ENCODE measurements at regions not wholly inside any gene's neighbourhood (a gene's known extent, or its start where the extent isn't known, plus 50 kb on each side); places are given as distances from the start of the nearest gene placed in this dataset.

DNA sequence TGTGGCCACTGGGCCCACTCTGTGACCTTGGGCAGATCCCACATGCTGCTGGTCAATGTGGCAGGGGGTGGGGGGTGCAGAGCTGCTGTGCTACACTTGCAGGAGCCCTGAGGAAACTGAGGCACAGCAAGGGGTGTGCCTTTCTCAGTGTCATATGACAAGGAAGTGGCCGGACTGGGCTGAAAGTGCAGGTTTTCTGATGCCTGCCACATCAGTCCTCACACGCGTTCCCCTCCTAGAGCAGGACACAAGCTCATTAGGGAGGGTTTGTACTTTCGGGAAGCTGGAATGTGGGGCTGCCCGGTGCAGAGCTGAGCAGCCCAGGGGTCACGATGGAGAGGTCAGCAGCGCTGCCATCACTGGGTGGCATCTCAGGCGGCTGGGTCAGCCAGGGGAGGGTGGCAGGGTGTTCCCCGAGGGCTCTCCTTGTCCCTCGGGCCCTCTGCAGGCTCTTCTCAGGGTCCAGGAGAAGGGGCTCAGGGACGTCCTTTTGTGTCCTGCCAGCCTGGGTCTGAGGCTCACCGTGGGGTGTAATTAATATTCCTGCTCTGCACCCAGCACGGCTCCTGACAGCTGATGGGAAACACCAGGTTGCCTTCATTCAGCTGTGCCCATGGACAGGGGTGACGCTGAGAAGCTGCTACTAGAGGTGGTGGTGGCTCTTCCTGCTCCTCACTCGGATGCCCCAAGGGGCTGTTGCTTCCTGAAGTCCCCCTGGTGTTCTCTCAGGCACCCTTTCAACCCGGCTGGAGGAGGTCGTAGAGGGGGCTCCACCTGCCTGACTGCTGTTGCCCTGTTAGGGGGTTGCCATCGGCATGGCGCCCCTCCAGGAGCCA, 62.1 kb upstream of the HDAC4 start:
- H3K36me3 ChIP-seq (ENCODE audit: control insufficient read depth in 2 of 3, insufficient read depth in 3 of 3, low read length in 3 of 3), result no peaks in the 10 kb centered on the region
- Mint-ChIP-seq H3K9me3 (peaks cover 0 to 2% (median 0%) of the 10 kb centered on the region in 11 donors), H3K4me3 (no peak overlapping the region), H3K36me3 (peaks cover 0 to 3% (median 0%) of the 10 kb centered on the region in 5 donors), H3K4me1 (peaks cover 0 to 2% (median 0%) of the 10 kb centered on the region in 7 donors), H3K27me3 (peaks cover 0 to 6% (median 0%) of the 10 kb centered on the region in 5 donors), H3K27ac (no peak overlapping the region)
- intact Hi-C loops (cut with micrococcal nuclease), result no loop called here
- no peak for ATAC-seq
- no peaks in the 10 kb centered on the region for H3K4me1 ChIP-seq (ENCODE audit: control insufficient read depth in 2 of 2, insufficient read depth in 2 of 2, low read length in 2 of 2)
- DNase-seq, result no peak
- H3K27ac ChIP-seq (ENCODE audit: low read depth, low read length), result no peak overlapping the region
- no peaks in the 10 kb centered on the region for H3K27me3 ChIP-seq (ENCODE audit: control insufficient read depth in 2 of 2, insufficient read depth in 2 of 2, low read length in 2 of 2)
- H3K9me3 ChIP-seq (ENCODE audit: control insufficient read depth in 2 of 3, low read length in 3 of 3), result no peaks in the 10 kb centered on the region
- ChIA-PET CTCF (no interaction called here), POLR2A (no interaction called here)
- H3K4me3 ChIP-seq (ENCODE audit: low read length), result no peak overlapping the region

DNA sequence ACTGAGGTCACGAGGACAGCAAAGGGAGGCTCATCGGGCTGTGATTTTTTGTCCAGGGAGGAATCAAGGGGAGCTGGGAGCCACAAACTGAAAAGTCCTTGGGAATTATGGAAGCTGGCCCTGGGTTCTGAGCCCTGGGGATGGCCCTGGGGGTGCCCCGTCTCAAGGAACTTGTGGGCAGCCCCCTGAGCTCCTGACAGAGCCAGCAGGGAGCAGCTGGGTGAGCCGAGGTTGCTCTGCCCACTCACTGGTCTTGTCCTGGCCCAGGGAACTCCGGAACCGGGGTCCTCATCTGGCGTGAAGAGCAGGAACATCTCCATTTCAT, 61.3 kb upstream of the HDAC4 start:
- POLR2A ChIA-PET, result no interaction called here

GRCh38 chr2:239461291-239462190, 60.7 kb upstream of the HDAC4 start:
- DNase-seq, result no peak

More for the DNA sequence above, 61.3 kb upstream of the HDAC4 start:
- no peaks in the 10 kb centered on the region for H3K4me1 ChIP-seq (ENCODE audit: control insufficient read depth in 2 of 2, insufficient read depth in 2 of 2, low read length in 2 of 2)
- Mint-ChIP-seq H3K9me3 (peaks cover 0 to 2% (median 0%) of the 10 kb centered on the region in 11 donors), H3K27ac (no peak overlapping the region), H3K4me1 (peaks cover 0 to 2% (median 0%) of the 10 kb centered on the region in 7 donors), H3K36me3 (peaks cover 0 to 3% (median 0%) of the 10 kb centered on the region in 5 donors), H3K27me3 (peaks cover 0 to 6% (median 0%) of the 10 kb centered on the region in 5 donors), H3K4me3 (no peak overlapping the region)
- CTCF ChIA-PET, result interaction anchor here (0.6 kb wide), 1 partner anchor 39 kb away, joined by 3 read pairs; no protein-coding TSS in a partner anchor
- H3K27ac ChIP-seq (ENCODE audit: low read depth, low read length), result no peak overlapping the region
- H3K36me3 ChIP-seq (ENCODE audit: control insufficient read depth in 2 of 3, insufficient read depth in 3 of 3, low read length in 3 of 3), result no peaks in the 10 kb centered on the region
- intact Hi-C loops (cut with micrococcal nuclease), result no loop called here
- H3K9me3 ChIP-seq (ENCODE audit: control insufficient read depth in 2 of 3, low read length in 3 of 3), result no peaks in the 10 kb centered on the region
- no peaks in the 10 kb centered on the region for H3K27me3 ChIP-seq (ENCODE audit: control insufficient read depth in 2 of 2, insufficient read depth in 2 of 2, low read length in 2 of 2)
- ATAC-seq (no peak), DNase-seq (no peak)
- no peak overlapping the region for H3K4me3 ChIP-seq (ENCODE audit: low read length)

DNA sequence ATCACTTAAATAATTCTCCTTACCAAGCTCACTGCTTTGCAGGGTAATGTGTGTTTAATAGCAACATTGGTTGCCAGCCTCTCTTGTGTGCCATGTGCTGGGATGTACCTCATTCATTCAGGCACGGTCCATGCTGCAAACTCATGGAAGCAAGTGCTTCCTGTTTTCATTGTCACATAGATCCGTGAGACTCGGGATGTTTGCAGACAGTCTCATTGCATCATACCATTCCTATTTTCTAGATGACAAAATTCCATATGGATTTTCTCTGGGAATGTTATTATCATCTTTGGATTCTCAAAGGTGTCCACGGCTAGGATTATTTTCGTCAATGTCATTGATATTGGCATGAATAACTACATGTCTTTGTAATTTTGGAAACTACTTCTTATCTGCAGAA, 60.0 kb upstream of the HDAC4 start:
- H3K4me1 Mint-ChIP-seq, result peaks cover 0 to 2% (median 0%) of the 10 kb centered on the region in 7 donors

More at GRCh38 chr2:239461291-239462190, 60.7 kb upstream of the HDAC4 start:
- no peak overlapping the region for H3K4me3 ChIP-seq (ENCODE audit: low read length)
- H3K9me3 ChIP-seq (ENCODE audit: control insufficient read depth in 2 of 3, low read length in 3 of 3), result no peaks in the 10 kb centered on the region
- ATAC-seq, result no peak
- Mint-ChIP-seq H3K27ac (no peak overlapping the region), H3K9me3 (peaks cover 0 to 2% (median 0%) of the 10 kb centered on the region in 11 donors), H3K4me1 (peaks cover 0 to 2% (median 0%) of the 10 kb centered on the region in 7 donors), H3K4me3 (no peak overlapping the region), H3K27me3 (peaks cover 0 to 6% (median 4%) of the 10 kb centered on the region in 5 donors), H3K36me3 (peaks cover 0 to 3% (median 0%) of the 10 kb centered on the region in 5 donors)
- no peaks in the 10 kb centered on the region for H3K36me3 ChIP-seq (ENCODE audit: control insufficient read depth in 2 of 3, insufficient read depth in 3 of 3, low read length in 3 of 3)
- ChIA-PET POLR2A (no interaction called here), CTCF (interaction anchor here (0.6 kb wide), 1 partner anchor 39 kb away, joined by 3 read pairs; no protein-coding TSS in a partner anchor)
- no peaks in the 10 kb centered on the region for H3K27me3 ChIP-seq (ENCODE audit: control insufficient read depth in 2 of 2, insufficient read depth in 2 of 2, low read length in 2 of 2)
- intact Hi-C loops (cut with micrococcal nuclease), result no loop called here
- H3K27ac ChIP-seq (ENCODE audit: low read depth, low read length), result no peak overlapping the region
- no peaks in the 10 kb centered on the region for H3K4me1 ChIP-seq (ENCODE audit: control insufficient read depth in 2 of 2, insufficient read depth in 2 of 2, low read length in 2 of 2)

GRCh38 chr2:239459606-239460005, 58.8 kb upstream of the HDAC4 start:
- ATAC-seq, result no peak
- Mint-ChIP-seq H3K9me3 (peaks cover 0 to 10% (median 5%) of the 10 kb centered on the region in 11 donors), H3K4me1 (peaks cover 0 to 4% (median 0%) of the 10 kb centered on the region in 7 donors), H3K27ac (no peak overlapping the region), H3K27me3 (peaks cover 3 to 11% (median 8%) of the 10 kb centered on the region in 5 donors), H3K36me3 (peaks cover 0 to 3% (median 0%) of the 10 kb centered on the region in 5 donors), H3K4me3 (no peak overlapping the region)
- H3K36me3 ChIP-seq (ENCODE audit: control insufficient read depth in 2 of 3, insufficient read depth in 3 of 3, low read length in 3 of 3), result no peaks in the 10 kb centered on the region
- no peaks in the 10 kb centered on the region for H3K27me3 ChIP-seq (ENCODE audit: control insufficient read depth in 2 of 2, insufficient read depth in 2 of 2, low read length in 2 of 2)
- H3K4me3 ChIP-seq (ENCODE audit: low read length), result no peak overlapping the region
- ChIA-PET CTCF (interaction anchor here (0.6 kb wide), 1 partner anchor 335 kb away, joined by 3 read pairs; no protein-coding TSS in a partner anchor), POLR2A (no interaction called here)
- DNase-seq, result no peak
- H3K4me1 ChIP-seq (ENCODE audit: control insufficient read depth in 2 of 2, insufficient read depth in 2 of 2, low read length in 2 of 2), result no peaks in the 10 kb centered on the region
- H3K9me3 ChIP-seq (ENCODE audit: control insufficient read depth in 2 of 3, low read length in 3 of 3), result no peaks in the 10 kb centered on the region
- intact Hi-C loops (cut with micrococcal nuclease), result no loop called here
- H3K27ac ChIP-seq (ENCODE audit: low read depth, low read length), result no peak overlapping the region

More for the DNA sequence above, 60.0 kb upstream of the HDAC4 start:
- ATAC-seq (no peak), DNase-seq (no peak)
- no peaks in the 10 kb centered on the region for H3K9me3 ChIP-seq (ENCODE audit: control insufficient read depth in 2 of 3, low read length in 3 of 3)
- Mint-ChIP-seq H3K36me3 (peaks cover 0 to 3% (median 0%) of the 10 kb centered on the region in 5 donors), H3K9me3 (peaks cover 0 to 2% (median 0%) of the 10 kb centered on the region in 11 donors), H3K27ac (no peak overlapping the region), H3K27me3 (peaks cover 3 to 11% (median 6%) of the 10 kb centered on the region in 5 donors), H3K4me3 (no peak overlapping the region)
- no peaks in the 10 kb centered on the region for H3K4me1 ChIP-seq (ENCODE audit: control insufficient read depth in 2 of 2, insufficient read depth in 2 of 2, low read length in 2 of 2)
- intact Hi-C loops (cut with micrococcal nuclease), result no loop called here
- H3K4me3 ChIP-seq (ENCODE audit: low read length), result no peak overlapping the region
- H3K36me3 ChIP-seq (ENCODE audit: control insufficient read depth in 2 of 3, insufficient read depth in 3 of 3, low read length in 3 of 3), result no peaks in the 10 kb centered on the region
- POLR2A ChIA-PET, result no interaction called here
- CTCF ChIA-PET, result no interaction called here
- H3K27ac ChIP-seq (ENCODE audit: low read depth, low read length), result no peak overlapping the region
- H3K27me3 ChIP-seq (ENCODE audit: control insufficient read depth in 2 of 2, insufficient read depth in 2 of 2, low read length in 2 of 2), result no peaks in the 10 kb centered on the region

GRCh38 chr2:239459056-239459455, 58.2 kb upstream of the HDAC4 start:
- CTCF ChIA-PET, result interaction anchor here (0.6 kb wide), 1 partner anchor 336 kb away, joined by 3 read pairs; no protein-coding TSS in a partner anchor

More at GRCh38 chr2:239459056-239459455, 58.2 kb upstream of the HDAC4 start:
- no peak for ATAC-seq
- Mint-ChIP-seq H3K9me3 (peaks cover 0 to 14% (median 10%) of the 10 kb centered on the region in 11 donors), H3K27ac (no peak overlapping the region), H3K4me1 (peaks cover 0 to 2% (median 0%) of the 10 kb centered on the region in 7 donors), H3K27me3 (peaks cover 3 to 11% (median 8%) of the 10 kb centered on the region in 5 donors), H3K36me3 (peaks cover 0 to 5% (median 3%) of the 10 kb centered on the region in 5 donors), H3K4me3 (no peak overlapping the region)
- POLR2A ChIA-PET, result no interaction called here
- Histone ChIP-seq H3K4me1 (ENCODE audit: control insufficient read depth in 2 of 2, insufficient read depth in 2 of 2, low read length in 2 of 2) (no peaks in the 10 kb centered on the region), H3K9me3 (ENCODE audit: control insufficient read depth in 2 of 3, low read length in 3 of 3) (no peaks in the 10 kb centered on the region), H3K27ac (ENCODE audit: low read depth, low read length) (no peak overlapping the region), H3K27me3 (ENCODE audit: control insufficient read depth in 2 of 2, insufficient read depth in 2 of 2, low read length in 2 of 2) (no peaks in the 10 kb centered on the region), H3K4me3 (ENCODE audit: low read length) (no peak overlapping the region), H3K36me3 (ENCODE audit: control insufficient read depth in 2 of 3, insufficient read depth in 3 of 3, low read length in 3 of 3) (no peaks in the 10 kb centered on the region)
- DNase-seq, result no peak
- intact Hi-C loops (cut with micrococcal nuclease), result no loop called here
